ENCODE measurements at regions not wholly inside any gene's neighbourhood (a gene's known extent, or its start where the extent isn't known, plus 50 kb on each side); places are given as distances from the start of the nearest gene placed in this dataset.

DNA sequence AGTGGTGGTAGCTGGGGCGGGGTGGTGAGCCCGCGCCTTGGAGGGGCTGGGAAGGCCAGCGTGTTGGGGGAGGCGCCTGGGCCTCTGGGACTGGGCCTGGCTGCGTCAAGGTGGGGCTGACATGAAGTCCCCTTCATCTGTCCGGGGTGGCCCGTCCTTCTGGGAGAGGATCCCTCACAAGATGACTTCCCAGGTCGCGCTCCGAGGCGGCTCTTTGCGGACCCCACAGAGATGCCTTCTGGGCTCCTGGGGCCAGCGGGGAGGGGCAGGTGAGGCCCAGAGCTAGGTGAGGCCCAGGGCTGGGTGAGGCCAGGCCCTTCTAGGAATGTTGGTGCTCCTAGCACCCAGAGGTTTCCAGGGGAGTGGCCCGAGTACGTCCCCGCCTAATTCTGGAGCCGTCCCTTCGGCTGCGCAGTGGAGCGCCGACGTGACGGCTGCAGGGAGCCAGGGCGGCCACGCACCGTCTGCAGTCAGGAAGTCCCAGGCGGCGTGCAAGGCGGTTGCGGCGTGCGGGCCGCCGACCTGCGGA, 58.2 kb upstream of the NUPR2 start:
- TF ChIP-seq SP1 (CRISPR knock-in tag; conservative IDR thresholded peaks at IDR 0.05) (no peak), TEAD4 (CRISPR knock-in tag; IDR thresholded peaks at IDR 0.05) (no peak), GTF2I (CRISPR knock-in tag; conservative IDR thresholded peaks at IDR 0.05) (no peak), NR2C2 (CRISPR knock-in tag; IDR thresholded peaks at IDR 0.05) (no peak)

Measured in WTC11 (cell line).